IPS DF 4.7 (cell line): ENCODE measurements at regions not wholly inside any gene's neighbourhood (a gene's known extent, or its start where the extent isn't known, plus 50 kb on each side); places are given as distances from the start of the nearest gene placed in this dataset.

Experiments used
- DNase-seq: peaks from one replicate; pipeline ENCODE4 v3.0.0-alpha.2; 2013; ENCODE audit warnings: low spot score; ENCODE audit errors: extremely low read depth

DNA sequence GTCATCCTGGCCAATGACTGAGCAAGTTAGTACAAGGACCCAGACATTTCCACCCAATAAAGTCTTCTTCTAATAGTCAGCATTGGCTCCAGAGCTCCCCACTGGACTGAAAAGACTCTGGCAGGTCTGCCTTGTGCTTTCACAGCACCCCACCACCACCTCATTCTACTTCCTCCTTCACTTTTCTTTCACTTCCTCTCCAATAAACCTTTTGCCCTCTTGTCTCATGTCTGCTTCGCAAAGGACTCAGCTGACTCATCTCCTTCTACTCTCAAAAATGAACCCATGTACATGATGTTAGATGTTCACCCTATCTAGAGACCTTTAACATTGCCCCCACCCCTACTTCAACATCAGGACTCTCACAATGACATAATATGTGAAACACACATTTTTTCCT, 181.0 kb upstream of the PPP2R3A start:
- DNase-seq, result no peak

- DNase-seq, result no peak
These were observed 177.4 kb upstream of the PPP2R3A start for GRCh38 chr3:135788146-135788545.

- DNase-seq, result no peak
These were observed 176.6 kb upstream of the PPP2R3A start for GRCh38 chr3:135788978-135789377.

DNA sequence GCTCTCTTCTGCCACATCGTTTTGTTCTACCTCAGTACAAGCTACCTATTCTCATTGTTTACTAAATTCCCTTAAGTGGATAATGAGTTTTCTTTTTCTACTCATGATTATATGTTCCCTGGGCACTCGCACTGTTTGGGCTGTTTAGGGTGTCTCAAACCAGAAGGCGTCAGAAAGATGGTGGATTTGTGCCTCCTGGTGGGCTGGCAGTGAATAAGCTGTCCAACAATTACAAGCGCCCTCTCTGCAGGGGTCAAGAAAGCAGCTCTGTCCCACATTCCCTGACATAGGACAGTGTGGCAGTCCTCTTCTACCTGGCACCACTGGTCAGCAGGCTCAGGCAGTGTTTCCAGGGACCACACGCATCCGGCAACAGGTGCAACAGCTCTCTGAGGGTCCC, 173.4 kb upstream of the PPP2R3A start:
- no peak for DNase-seq

GRCh38 chr3:135792858-135793475, 172.6 kb upstream of the PPP2R3A start:
- no peak for DNase-seq

DNA sequence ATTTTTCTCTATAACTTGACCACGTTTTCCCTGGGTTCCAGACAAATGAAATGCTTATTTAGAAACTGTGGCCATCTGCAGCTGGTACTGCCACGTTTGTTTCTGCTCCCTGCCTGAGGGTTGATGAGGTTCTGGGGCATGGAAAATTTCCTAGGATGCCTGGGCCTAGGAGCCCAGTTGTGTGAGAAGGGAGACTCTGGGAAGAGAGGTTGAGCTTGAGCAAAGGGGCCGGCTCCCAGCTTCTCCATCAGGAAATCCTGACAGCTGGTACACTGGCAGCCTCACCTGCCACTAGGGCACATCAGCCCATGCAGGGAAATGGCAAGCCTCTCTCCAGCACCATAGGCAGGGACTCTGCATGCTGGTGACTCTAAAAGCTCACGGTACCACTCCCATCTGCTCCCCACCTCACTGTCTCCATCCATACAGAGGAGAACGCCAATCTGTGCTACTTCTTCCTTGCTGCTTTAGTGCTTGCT, 165.4 kb upstream of the PPP2R3A start:
- no peak for DNase-seq

DNA sequence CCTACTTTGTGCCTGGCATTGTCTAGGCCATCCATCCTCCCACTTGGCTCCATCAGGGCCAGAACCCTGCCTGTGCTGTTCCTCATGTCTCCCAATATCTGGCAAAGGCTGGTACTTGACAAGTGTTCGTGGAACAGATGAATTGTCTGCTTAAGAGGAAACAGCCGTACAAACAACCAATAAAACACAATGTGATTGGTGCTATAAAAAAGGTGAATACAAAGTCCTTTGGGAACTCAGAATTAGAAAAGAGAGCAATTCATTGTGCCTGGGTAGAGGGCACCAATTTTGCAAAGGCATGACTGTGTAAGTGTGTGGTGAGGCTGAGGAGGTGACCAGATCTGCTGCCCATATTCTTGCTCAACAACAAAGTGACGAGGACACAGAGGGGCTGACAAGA, 164.5 kb upstream of the PPP2R3A start:
- DNase-seq, result no peak

DNA sequence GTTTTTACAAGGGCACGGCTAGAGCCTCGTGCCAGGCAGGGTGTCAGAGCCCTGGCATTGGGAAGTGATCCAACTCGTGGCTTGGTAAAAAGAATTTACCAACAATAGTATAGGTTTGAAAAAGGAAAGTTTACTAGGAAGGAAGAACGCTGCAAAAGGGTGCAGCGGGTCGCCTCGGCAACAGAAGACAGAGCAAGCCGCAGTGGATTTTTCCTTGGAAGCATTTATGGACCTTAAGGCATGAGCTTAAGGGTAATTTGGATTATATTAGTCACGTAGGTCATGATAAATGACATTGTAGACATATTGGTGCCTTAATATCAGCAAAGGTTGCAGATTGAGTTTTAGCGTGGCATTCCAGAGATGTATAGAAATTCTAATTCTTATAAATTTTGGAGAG, 163.4 kb upstream of the PPP2R3A start:
- DNase-seq, result no peak

- no peak for DNase-seq
These were observed 162.4 kb upstream of the PPP2R3A start for GRCh38 chr3:135803028-135803692.

DNA sequence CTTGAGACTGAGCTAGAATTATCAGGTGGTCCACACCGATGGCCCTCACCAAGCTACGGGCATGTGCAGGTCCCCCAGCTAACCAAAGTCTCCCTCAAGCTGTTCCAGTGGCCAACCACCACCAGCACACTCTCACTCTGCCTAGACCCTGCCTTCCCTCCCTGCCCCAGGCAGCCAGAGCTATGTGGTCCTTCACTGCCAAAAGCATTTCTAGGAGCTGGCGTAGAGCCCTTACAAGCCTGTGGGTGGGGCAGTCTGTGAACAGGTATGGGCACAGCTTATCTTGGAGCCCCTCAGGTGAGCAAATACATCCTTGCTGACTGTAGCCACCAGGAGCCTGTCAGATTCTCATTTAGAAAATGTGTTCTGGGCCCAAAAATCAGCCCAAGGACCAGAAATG, 159.8 kb upstream of the PPP2R3A start:
- DNase-seq, result no peak

DNA sequence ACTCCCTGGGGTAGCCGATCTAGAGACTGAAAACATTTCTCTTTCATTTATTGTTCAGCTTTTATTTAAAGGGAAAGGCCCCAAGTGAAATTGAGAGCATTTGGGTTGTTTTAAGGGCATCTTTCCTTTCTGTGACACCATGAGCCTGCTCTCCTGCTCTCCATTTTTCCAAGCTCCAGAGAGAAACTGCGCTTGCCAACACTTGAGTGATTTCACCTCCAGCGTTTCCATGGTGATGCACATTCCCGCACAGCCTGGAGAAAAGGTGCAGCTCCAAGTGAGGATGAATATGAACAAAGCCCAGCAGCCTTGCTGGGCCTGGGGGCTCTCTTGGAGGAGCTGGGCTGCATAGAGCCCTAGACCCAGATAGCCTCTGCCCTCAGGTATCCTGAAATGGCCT, 159.2 kb upstream of the PPP2R3A start:
- DNase-seq, result no peak

- DNase-seq, result no peak
These were observed 157.6 kb upstream of the PPP2R3A start for GRCh38 chr3:135807879-135808278.

DNA sequence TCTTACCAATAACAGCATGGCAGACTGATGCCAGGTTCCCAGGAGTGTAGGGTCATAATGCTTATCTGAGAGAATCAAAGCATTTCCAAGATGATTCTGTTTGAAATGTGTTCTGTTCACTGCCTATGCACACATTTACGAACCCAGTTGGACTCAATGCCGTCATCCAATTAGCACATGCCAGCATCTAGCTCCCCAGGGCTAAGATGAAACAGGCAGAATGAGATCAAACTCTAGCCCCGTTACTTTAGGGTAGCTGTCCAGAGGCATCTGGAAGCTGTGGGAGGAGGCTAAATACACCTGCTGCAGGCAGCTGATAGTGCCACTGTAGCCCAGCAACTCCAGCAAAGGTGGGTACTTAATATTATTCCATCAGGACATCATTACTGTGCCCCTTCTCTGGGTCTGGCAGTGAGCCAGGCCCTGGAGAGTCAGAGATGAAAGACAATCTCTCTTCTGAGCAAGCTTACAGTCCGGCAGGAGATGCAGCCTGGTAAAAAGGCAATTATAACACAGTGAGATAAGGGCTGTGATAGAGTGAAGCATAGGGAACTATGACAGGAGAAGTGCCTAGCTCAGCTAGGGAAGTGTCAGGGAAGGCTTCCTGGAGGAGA, 156.4 kb upstream of the PPP2R3A start:
- no peak for DNase-seq

GRCh38 chr3:135811651-135812050, 153.9 kb upstream of the PPP2R3A start:
- no peak for DNase-seq

DNA sequence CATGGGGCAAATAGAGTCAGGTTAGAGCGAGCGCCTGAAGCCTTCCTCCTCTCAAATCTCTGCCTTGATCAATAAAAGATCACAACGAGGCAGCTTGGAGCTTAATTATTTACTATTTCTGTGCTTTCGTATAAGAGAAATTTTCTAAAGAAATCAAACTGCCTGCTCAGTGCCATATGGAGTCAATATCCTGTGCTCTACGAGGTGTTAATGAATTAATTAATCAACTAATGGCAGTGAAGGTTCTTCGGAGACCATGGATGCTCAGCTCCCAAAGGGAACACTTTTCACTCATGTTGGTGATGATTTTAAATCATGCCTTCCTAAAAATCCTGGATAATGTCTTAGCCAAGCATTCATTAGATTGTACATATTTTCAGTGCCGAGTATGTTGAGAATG, 153.5 kb upstream of the PPP2R3A start:
- DNase-seq, result no peak

GRCh38 chr3:135834465-135834864, 131.1 kb upstream of the PPP2R3A start:
- DNase-seq, result no peak

DNA sequence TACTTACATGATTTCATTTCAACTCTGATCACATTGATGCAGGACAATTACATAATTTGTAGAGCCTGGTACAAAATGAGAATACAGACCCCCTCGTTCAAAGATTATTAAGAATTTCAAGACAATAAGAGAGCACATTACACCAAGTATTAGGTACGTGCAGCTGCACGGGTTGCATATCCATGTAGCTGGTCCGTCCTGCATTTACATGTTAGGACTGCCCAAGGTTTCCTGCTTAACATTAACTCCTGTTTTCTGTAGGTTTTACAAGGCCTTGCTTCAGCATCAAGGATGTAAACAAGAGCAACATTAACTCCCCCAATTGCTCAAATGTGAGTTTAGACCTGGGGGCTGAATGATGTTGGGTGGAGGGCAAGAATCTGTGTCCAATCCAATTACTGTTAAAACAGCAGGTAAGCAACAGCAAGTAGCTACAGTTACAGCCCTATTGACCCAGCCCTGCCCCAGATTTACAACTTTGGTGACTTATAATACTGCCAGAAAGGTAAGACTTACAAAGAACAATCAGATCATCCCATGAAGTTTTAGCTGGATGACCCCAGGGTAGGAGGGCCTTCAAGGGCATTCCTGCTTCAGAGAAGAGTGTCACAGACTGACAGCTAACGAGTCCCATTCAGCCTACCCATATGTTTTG, 127.4 kb upstream of the PPP2R3A start:
- DNase-seq, result no peak

- DNase-seq, result no peak
These were observed 125.1 kb upstream of the PPP2R3A start for GRCh38 chr3:135840436-135840835.

- DNase-seq, result no peak
These were observed 121.1 kb upstream of the PPP2R3A start for GRCh38 chr3:135844386-135844785.

- no peak for DNase-seq
These were observed 117.5 kb upstream of the PPP2R3A start for GRCh38 chr3:135848051-135848450.

DNA sequence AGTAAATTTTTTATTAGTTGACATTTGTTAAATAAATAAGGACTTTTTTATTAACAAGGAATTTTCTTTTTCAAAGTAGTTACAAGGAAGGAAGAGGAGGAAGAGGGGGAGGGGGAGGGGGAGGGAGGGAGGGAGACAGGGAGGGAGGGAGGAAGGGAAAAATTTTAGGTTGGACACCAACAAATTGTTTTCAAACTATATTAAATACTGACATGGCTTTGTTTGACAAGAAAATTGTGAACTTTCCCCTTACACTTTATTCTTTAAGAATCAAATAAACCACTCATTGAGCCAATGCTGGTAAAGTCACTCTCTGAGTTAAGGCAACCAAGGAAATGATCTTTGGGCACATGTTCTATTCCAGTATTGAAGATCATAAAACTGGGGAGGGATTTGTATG, 115.7 kb upstream of the PPP2R3A start:
- DNase-seq, result no peak
